ENCODE measurements at regions not wholly inside any gene's neighbourhood (a gene's known extent, or its start where the extent isn't known, plus 50 kb on each side); places are given as distances from the start of the nearest gene placed in this dataset.

DNA sequence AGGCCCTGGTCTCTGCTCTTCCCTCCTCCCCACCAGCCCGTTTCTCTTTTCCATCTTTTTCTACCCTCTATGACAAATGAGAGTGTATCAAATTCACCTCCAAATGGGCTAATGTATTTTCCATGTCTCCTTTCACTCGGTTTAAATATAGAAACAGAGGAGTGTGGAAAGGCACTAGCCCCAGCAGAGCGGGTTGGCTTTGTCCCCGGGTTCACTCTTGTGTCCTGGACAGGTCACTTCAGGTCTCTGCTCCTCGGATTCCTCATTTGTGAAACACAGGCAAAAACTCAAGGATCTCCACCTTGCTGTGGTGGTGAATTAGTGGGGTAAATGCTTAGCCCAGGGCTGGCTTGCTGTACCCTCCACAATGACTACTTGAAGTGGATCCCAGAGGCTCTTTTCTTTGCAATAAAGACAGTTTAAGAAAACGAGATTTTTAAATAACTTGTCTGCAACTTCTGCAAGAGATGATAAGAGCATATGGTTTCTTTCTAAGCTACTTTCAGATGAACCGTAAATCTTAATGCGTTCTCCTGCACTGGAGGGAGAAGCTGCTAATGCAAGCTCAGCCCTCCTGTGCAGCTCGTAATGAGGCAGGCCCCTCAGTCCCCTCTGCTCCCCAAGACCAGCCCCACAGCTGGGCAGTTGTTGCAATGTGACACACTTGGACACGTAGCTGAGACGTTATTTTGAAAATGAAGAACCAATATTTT lies 292.9 kb downstream of the THBS2 start:
- H3K27me3 Mint-ChIP-seq, result peaks cover 63% of the 10 kb centered on the region
- H3K4me1 Mint-ChIP-seq, result peaks cover 4% of the 10 kb centered on the region
- H3K36me3 Mint-ChIP-seq (ENCODE audit: low read depth), result no peaks in the 10 kb centered on the region
- H3K9me3 ChIP-seq (ENCODE audit: control insufficient read depth, low read length, poor library complexity, severe bottlenecking), result no peaks in the 10 kb centered on the region
- no peak overlapping the region for H3K27ac Mint-ChIP-seq
- no peak overlapping the region for H3K4me3 Mint-ChIP-seq
- DNase-seq (no peak), ATAC-seq (no peak)

- Mint-ChIP-seq H3K36me3 (ENCODE audit: low read depth) (no peaks in the 10 kb centered on the region), H3K4me1 (peaks cover 4% of the 10 kb centered on the region), H3K27me3 (peaks cover 73% of the 10 kb centered on the region), H3K27ac (no peak overlapping the region), H3K4me3 (no peak overlapping the region)
- ATAC-seq, result no peak
- no peaks in the 10 kb centered on the region for H3K9me3 ChIP-seq (ENCODE audit: control insufficient read depth, low read length, poor library complexity, severe bottlenecking)
- no peak for DNase-seq
These were observed 293.9 kb downstream of the THBS2 start for GRCh38 chr6:168959696-168960095.

- peaks cover 54% of the 10 kb centered on the region for H3K27me3 Mint-ChIP-seq
- H3K4me3 Mint-ChIP-seq, result no peak overlapping the region
- ATAC-seq (peak; percentile 64), DNase-seq (peak in 2 of 3 donors; percentile 17 to 30)
- peaks cover 4% of the 10 kb centered on the region for H3K4me1 Mint-ChIP-seq
- no peaks in the 10 kb centered on the region for H3K36me3 Mint-ChIP-seq (ENCODE audit: low read depth)
- H3K27ac Mint-ChIP-seq, result no peak overlapping the region
- H3K9me3 ChIP-seq (ENCODE audit: control insufficient read depth, low read length, poor library complexity, severe bottlenecking), result no peaks in the 10 kb centered on the region
These were observed 296.5 kb downstream of the THBS2 start for GRCh38 chr6:168956884-168957730.

DNA sequence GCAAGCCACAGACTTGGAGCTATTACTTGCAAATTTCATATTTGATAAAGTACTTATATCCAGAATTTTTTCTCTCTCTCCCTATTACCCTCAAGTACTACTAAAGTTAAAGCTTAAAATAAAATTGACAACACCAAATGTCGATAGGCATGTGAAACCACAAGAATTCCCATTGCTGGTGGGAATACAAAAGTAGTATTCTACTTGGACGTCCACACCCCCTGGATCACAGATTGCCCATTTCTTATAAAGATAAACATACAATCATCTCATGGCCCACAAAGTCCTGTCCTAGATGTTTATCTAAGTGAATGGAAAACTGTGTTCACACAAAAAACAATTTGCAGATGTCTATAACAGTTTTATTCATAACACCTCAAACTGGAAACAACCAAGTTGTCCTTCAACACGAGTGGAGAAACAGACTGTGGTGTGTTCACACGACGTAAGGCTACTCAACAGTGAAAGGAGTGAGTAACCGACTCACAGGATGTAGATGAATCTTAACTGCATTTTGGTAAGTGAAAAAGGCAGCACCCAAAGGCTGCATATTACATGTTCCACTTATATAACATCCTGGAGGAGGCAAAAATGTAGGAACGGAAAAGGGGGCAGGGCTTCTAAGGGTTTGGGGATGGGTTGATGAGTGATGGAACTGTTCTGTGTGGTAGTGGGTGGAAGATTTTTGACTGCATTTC lies 297.4 kb downstream of the THBS2 start:
- ATAC-seq, result no peak
- H3K27me3 Mint-ChIP-seq, result peaks cover 52% of the 10 kb centered on the region
- no peak for DNase-seq
- H3K4me1 Mint-ChIP-seq, result peaks cover 4% of the 10 kb centered on the region
- no peak overlapping the region for H3K4me3 Mint-ChIP-seq
- H3K36me3 Mint-ChIP-seq (ENCODE audit: low read depth), result no peaks in the 10 kb centered on the region
- no peak overlapping the region for H3K27ac Mint-ChIP-seq
- H3K9me3 ChIP-seq (ENCODE audit: control insufficient read depth, low read length, poor library complexity, severe bottlenecking), result no peaks in the 10 kb centered on the region

GRCh38 chr6:168953461-168953860 lies 300.2 kb downstream of the THBS2 start:
- DNase-seq (no peak), ATAC-seq (no peak)
- Mint-ChIP-seq H3K4me1 (peaks cover 4% of the 10 kb centered on the region), H3K27me3 (peaks cover 65% of the 10 kb centered on the region), H3K36me3 (ENCODE audit: low read depth) (no peaks in the 10 kb centered on the region), H3K4me3 (no peak overlapping the region), H3K27ac (no peak overlapping the region)
- H3K9me3 ChIP-seq (ENCODE audit: control insufficient read depth, low read length, poor library complexity, severe bottlenecking), result no peaks in the 10 kb centered on the region

DNA sequence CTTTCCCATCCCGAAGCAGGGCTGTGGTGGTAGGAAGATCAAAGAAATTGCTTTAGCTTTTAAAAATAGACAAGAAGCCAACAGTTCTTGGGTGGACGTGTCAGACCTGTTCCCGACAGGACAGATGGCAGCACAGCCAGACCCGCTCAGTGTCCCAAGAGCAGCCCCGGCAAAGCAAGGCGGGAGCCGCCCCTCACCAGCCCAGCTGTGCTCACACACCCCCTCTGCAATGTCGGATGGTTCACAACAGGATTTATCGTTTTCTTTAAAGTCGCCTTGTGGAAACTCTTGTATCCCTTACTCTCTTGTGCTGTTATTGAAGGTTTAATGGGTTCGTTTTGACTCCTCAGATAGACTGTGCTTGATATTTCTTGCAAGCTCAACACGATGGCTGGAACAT lies 302.4 kb downstream of the THBS2 start:
- Mint-ChIP-seq H3K4me1 (no peaks in the 10 kb centered on the region), H3K4me3 (no peak overlapping the region), H3K27me3 (peaks cover 51% of the 10 kb centered on the region), H3K27ac (no peak overlapping the region), H3K36me3 (ENCODE audit: low read depth) (no peaks in the 10 kb centered on the region)
- no peak for DNase-seq
- ATAC-seq, result no peak
- H3K9me3 ChIP-seq (ENCODE audit: control insufficient read depth, low read length, poor library complexity, severe bottlenecking), result no peaks in the 10 kb centered on the region

- H3K4me3 Mint-ChIP-seq, result no peak overlapping the region
- H3K36me3 Mint-ChIP-seq (ENCODE audit: low read depth), result no peaks in the 10 kb centered on the region
- H3K27ac Mint-ChIP-seq, result no peak overlapping the region
- H3K4me1 Mint-ChIP-seq, result no peaks in the 10 kb centered on the region
- no peaks in the 10 kb centered on the region for H3K9me3 ChIP-seq (ENCODE audit: control insufficient read depth, low read length, poor library complexity, severe bottlenecking)
- H3K27me3 Mint-ChIP-seq, result peaks cover 49% of the 10 kb centered on the region
- DNase-seq, result no peak
- ATAC-seq, result no peak
These were observed 302.8 kb downstream of the THBS2 start for GRCh38 chr6:168950858-168951214.

GRCh38 chr6:168949981-168950857 lies 303.4 kb downstream of the THBS2 start:
- Mint-ChIP-seq H3K27ac (no peak overlapping the region), H3K27me3 (peaks cover 45% of the 10 kb centered on the region), H3K4me3 (no peak overlapping the region), H3K4me1 (no peaks in the 10 kb centered on the region), H3K36me3 (ENCODE audit: low read depth) (no peaks in the 10 kb centered on the region)
- no peaks in the 10 kb centered on the region for H3K9me3 ChIP-seq (ENCODE audit: control insufficient read depth, low read length, poor library complexity, severe bottlenecking)
- no peak for DNase-seq
- no peak for ATAC-seq

- Mint-ChIP-seq H3K4me1 (no peaks in the 10 kb centered on the region), H3K36me3 (ENCODE audit: low read depth) (no peaks in the 10 kb centered on the region), H3K27ac (no peak overlapping the region), H3K4me3 (no peak overlapping the region), H3K27me3 (peaks cover 38% of the 10 kb centered on the region)
- H3K9me3 ChIP-seq (ENCODE audit: control insufficient read depth, low read length, poor library complexity, severe bottlenecking), result no peaks in the 10 kb centered on the region
- DNase-seq, result no peak
- no peak for ATAC-seq
These were observed 304.6 kb downstream of the THBS2 start for GRCh38 chr6:168948990-168949531.

DNA sequence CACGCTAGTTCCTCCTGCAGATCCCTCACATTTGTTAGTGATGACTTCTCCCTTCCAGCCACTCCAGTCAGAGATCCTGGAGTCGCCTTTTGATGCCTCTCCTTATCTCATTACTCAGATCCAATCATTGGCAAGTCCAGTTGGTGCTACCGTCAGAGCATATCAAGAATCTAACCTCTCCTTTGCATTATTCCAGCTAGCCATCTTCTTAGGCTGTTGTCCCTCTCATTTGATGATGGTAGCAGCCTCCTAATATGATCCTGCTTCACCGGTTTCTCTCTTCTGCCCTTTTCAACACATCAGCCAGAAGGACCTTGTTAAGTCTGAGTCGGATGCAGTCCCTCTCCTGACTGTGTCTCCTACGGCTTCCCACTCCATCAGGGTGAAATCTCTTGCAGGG lies 305.6 kb downstream of the THBS2 start:
- H3K27ac Mint-ChIP-seq, result no peak overlapping the region
- H3K36me3 Mint-ChIP-seq (ENCODE audit: low read depth), result no peaks in the 10 kb centered on the region
- H3K9me3 ChIP-seq (ENCODE audit: control insufficient read depth, low read length, poor library complexity, severe bottlenecking), result no peaks in the 10 kb centered on the region
- H3K27me3 Mint-ChIP-seq, result peaks cover 36% of the 10 kb centered on the region
- H3K4me1 Mint-ChIP-seq, result no peaks in the 10 kb centered on the region
- DNase-seq (no peak), ATAC-seq (no peak)
- H3K4me3 Mint-ChIP-seq, result no peak overlapping the region

DNA sequence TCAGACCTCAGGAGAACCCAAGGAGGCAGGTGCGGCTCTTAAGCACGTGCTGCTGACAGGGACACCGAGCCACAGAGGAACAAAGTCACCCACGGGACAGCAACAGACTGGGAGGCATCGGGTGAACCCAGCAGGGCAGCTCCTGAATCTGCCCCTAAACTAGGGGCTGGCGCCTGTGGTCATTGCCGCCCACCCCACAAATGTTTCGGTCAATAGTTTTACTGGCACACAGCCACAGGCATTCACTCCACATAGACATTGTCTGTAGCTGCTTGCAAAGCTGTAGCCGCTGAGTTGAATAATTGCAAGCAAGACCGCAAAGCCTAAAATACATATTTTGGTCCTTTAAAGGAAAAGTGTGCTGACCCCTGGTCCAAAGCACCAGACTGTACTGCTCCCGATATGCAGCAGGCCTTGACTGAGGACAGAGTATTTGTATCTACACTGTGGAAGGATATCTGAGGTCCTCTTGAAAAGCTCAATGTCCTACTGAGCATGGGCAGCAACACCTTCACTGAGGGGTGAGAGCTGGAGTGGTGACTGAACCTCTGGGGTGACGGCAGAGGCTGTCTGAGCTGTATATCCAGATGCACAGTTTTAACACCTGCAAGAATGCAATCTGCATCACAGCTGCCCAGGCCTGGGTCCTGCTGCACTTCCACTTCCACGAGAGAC lies 310.3 kb downstream of the THBS2 start:
- H3K27ac Mint-ChIP-seq, result no peak overlapping the region
- no peak overlapping the region for H3K4me3 Mint-ChIP-seq
- H3K36me3 Mint-ChIP-seq (ENCODE audit: low read depth), result no peaks in the 10 kb centered on the region
- H3K4me1 Mint-ChIP-seq, result no peaks in the 10 kb centered on the region
- H3K9me3 ChIP-seq (ENCODE audit: control insufficient read depth, low read length, poor library complexity, severe bottlenecking), result no peaks in the 10 kb centered on the region
- peaks cover 38% of the 10 kb centered on the region for H3K27me3 Mint-ChIP-seq
- DNase-seq (no peak), ATAC-seq (no peak)

DNA sequence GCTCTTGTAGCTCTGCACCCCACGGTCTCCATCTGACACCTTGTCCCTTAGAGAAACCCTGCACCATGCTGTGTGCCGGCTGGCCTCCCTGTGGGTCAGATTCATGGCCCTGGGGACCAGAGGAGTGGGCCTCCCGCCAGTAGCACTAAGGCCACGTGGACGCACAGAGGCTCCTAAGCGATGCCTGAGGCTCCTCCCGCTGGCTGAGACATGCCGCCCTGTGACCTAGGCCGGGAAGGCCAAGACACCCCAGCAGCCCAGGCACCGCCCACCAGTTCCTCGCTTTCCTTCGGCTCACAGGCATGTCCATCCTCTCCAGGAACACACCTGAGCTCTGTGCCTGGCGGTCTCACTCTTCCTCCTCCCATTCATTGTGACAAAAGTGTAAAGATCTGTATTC lies 311.0 kb downstream of the THBS2 start:
- no peak for DNase-seq
- no peak for ATAC-seq
- Mint-ChIP-seq H3K4me3 (no peak overlapping the region), H3K36me3 (ENCODE audit: low read depth) (no peaks in the 10 kb centered on the region), H3K4me1 (no peaks in the 10 kb centered on the region), H3K27me3 (peaks cover 31% of the 10 kb centered on the region), H3K27ac (no peak overlapping the region)
- H3K9me3 ChIP-seq (ENCODE audit: control insufficient read depth, low read length, poor library complexity, severe bottlenecking), result no peaks in the 10 kb centered on the region

All from T-helper 17 cell (primary cell).